ES-I3 (cell line): ENCODE measurements at regions not wholly inside any gene's neighbourhood (a gene's known extent, or its start where the extent isn't known, plus 50 kb on each side); places are given as distances from the start of the nearest gene placed in this dataset.
"Not testable (repeated sequence)": the region's sequence is repeated elsewhere in the genome, so short reads cannot be mapped to it uniquely, and the experiment has no call there.

ENCODE experiments used
- H3K36me3 ChIP-seq: 2 replicates; pipeline ENCODE4 v1.6.1; 2013; ENCODE audit warnings: mild to moderate bottlenecking, low read length, control low read depth, moderate library complexity; ENCODE audit not compliant: insufficient read depth
- H3K4me1 ChIP-seq: 2 replicates; pipeline ENCODE4 v1.6.1; 2013; ENCODE audit warnings: mild to moderate bottlenecking, control low read depth, low read length; ENCODE audit not compliant: insufficient read depth
- H3K9ac ChIP-seq: 2 replicates; pipeline ENCODE4 v1.6.1; 2013; ENCODE audit warnings: low read depth, mild to moderate bottlenecking, low read length, moderate library complexity
- H3K9me3 ChIP-seq: 2 replicates; pipeline ENCODE4 v1.6.1; 2013; ENCODE audit warnings: mild to moderate bottlenecking, low read length, moderate library complexity; ENCODE audit not compliant: control insufficient read depth, insufficient read depth

DNA sequence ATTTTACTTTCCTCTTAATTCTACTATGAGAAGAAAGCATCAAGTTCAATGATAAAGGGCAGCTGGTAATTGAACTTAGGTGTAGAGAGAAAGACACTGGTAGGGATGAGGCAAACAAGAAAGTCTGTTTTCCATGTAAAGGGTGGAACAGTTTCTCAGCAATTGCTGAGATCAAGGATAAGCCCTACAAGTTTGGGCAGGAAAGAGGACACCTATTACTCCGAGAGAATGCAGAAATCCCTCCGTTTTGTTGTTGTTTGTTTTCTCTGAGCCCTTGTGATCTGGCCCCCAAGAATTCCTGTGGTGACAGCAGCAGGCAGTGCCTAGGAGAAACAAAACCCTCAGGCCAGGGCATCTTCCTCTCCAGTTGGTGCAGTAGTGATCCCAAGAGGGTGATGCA, 324.7 kb downstream of the SPATA31A6 start:
- not testable (repeated sequence) for H3K9ac ChIP-seq, H3K36me3 ChIP-seq, H3K9me3 ChIP-seq, H3K4me1 ChIP-seq

- H3K9ac ChIP-seq, H3K9me3 ChIP-seq, H3K4me1 ChIP-seq, H3K36me3 ChIP-seq: not testable (repeated sequence)
Measured at GRCh38 chr9:42513535-42513934, 330.1 kb downstream of the SPATA31A6 start.

DNA sequence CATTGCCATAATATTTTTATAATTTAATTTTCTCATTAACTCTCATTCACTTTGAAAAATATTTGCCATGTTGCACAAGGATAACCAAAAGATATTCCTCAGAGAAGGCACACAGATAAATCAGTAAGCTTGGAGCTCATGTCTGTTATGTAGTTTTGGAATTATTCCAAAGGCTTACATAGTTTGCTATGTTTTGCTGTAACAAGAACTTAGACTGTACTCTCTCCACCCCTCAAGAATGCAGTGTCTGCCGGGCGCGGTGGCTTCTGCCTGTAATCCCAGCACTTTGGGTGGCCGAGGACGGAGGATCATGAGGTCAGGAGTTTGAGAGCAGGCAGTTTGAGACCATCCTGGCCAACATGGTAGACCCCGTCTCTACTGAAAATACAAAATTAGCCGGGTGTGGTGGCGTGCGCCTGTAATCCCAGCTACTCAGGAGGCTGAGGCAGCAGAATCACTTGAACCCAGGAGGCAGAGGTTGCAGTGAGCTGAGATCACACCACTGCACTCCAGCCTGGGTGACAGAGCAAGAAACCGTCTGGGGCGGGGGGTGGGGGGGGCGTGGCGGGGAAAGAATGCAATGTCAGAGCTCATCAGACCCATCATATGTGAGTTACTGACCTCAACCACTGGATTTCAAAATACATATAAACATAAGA, 351.0 kb downstream of the SPATA31A6 start:
- H3K9me3 ChIP-seq, H3K9ac ChIP-seq: not testable (repeated sequence)

GRCh38 chr9:42534984-42535325, 351.5 kb downstream of the SPATA31A6 start:
- H3K36me3 ChIP-seq, H3K9ac ChIP-seq, H3K9me3 ChIP-seq, H3K4me1 ChIP-seq: not testable (repeated sequence)

More for the DNA sequence above, 351.0 kb downstream of the SPATA31A6 start:
- H3K36me3 ChIP-seq, H3K4me1 ChIP-seq: not testable (repeated sequence)

DNA sequence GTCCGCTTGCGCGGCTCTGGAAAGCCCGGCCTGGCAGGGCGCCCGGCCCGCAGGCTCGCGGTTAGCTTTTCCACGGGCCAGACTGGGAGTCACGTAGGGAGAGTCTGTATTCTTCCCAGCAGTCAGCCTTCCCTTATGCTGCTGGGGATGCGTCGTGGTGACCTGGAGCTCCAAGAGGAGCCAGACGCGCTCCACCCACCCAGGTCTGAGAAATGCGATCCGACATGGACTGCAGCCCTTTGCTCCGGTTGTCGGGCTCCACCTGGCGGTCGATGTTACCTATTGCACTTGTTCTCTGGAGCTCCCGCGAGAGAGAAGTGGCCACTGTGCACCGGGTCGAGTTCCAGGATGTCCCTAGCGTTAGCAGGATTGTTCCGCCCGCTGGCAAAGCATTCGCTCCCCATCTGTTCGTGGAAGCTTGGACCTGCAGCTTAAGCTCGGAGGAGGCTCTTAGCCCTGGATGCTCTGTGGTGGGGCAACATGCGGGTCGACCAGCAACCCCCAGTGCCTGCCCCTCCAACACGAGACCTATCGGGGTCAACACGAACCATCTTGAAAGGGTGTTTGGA, 367.4 kb downstream of the SPATA31A6 start:
- H3K36me3 ChIP-seq, H3K9ac ChIP-seq, H3K4me1 ChIP-seq, H3K9me3 ChIP-seq: not testable (repeated sequence)

DNA sequence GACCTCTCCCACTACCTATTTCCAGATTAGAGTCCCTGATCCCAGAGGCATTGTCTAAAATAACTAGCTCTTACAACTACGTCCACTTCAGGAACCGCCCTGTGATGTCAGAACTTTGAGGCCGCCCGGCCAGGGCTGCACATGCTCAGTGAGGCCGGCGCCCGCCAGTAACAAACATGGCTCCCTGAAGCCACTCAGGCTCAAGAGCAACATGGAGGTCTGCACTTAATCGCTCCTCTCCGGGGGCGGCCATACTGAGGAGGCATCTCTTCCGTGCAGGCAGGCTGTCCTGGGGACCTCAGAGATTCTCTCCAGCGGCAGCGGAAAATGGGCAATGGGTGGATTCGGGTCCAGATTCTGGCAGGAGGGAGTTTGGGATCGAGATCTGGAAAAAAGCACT, 385.1 kb downstream of the SPATA31A6 start:
- H3K4me1 ChIP-seq, H3K36me3 ChIP-seq, H3K9ac ChIP-seq, H3K9me3 ChIP-seq: not testable (repeated sequence)

DNA sequence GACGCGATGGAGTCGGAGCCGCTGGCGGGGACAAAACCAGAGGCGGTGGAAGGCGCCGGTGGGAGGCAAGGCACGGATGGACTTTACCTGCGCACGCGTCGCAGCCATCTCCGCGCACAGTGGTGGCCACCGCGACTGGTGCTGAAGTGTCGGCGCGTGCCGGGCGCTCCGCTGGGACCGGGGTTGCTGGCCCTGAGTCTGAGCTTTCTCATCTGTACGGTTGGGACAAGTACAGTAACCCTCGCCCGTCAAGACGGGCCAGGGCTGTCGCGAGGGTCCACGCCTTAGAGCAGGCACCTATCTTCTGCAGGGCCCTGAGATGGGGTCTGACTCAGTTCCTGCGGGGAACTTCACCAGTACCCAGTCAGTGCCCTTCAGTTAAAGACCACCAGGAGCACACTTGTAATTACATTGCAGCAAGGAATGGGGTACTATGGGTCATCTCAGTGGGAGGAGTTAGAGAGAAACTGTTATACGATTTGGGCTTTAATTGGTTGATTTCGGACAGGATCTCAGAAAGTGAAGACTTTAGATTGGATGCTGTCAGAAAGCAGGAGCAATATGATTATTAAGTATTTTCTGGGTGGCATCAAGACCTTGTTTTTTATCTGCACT, 385.6 kb downstream of the SPATA31A6 start:
- not testable (repeated sequence) for H3K4me1 ChIP-seq, H3K9ac ChIP-seq

GRCh38 chr9:42577851-42578250, 394.4 kb downstream of the SPATA31A6 start:
- not testable (repeated sequence) for H3K9me3 ChIP-seq, H3K36me3 ChIP-seq, H3K4me1 ChIP-seq, H3K9ac ChIP-seq

More for the DNA sequence above, 385.6 kb downstream of the SPATA31A6 start:
- not testable (repeated sequence) for H3K36me3 ChIP-seq, H3K9me3 ChIP-seq
